ENCODE measurements at regions not wholly inside any gene's neighbourhood (a gene's known extent, or its start where the extent isn't known, plus 50 kb on each side); places are given as distances from the start of the nearest gene placed in this dataset.

DNA sequence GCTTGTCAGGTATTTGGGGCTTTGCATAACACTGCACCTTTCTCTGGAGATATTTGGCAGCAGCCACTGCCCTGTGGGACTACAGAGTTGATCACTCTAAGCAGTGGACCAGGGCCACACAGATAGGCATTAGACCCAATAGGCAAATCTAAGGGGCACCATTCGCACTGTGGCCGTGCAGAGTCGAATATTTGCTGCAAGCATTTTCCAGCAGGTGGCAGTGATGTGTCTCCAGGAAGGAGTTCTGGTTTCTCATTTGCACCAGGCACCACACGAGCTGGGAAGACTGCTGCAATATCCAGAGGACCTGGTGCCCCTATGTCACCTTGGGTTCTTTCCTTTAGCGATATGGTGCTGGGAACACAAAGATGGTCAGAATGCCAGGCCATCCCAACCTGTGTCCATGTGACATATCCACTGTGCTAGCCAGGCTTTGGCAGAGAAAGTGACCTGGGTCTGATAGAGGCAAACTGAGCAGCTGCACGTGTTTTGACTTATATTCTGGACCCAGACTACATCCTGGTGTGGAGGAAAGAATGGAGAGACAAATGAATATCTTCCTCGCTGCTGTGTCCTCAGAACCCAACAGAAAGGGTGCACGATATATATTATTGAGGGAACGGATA, 318.7 kb downstream of the BUD13 start:
- no peak for DNase-seq (ENCODE audit: extremely low spot score, unreplicated experiment)
- Mint-ChIP-seq H3K27me3 (peaks cover 20% of the 10 kb centered on the region), H3K9me3 (peaks cover 9% of the 10 kb centered on the region), H3K36me3 (no peaks in the 10 kb centered on the region), H3K27ac (no peak overlapping the region), H3K4me1 (ENCODE audit: unreplicated experiment) (peaks cover 17% of the 10 kb centered on the region), H3K4me3 (no peak overlapping the region)
- TF ChIP-seq, protein P1, sequence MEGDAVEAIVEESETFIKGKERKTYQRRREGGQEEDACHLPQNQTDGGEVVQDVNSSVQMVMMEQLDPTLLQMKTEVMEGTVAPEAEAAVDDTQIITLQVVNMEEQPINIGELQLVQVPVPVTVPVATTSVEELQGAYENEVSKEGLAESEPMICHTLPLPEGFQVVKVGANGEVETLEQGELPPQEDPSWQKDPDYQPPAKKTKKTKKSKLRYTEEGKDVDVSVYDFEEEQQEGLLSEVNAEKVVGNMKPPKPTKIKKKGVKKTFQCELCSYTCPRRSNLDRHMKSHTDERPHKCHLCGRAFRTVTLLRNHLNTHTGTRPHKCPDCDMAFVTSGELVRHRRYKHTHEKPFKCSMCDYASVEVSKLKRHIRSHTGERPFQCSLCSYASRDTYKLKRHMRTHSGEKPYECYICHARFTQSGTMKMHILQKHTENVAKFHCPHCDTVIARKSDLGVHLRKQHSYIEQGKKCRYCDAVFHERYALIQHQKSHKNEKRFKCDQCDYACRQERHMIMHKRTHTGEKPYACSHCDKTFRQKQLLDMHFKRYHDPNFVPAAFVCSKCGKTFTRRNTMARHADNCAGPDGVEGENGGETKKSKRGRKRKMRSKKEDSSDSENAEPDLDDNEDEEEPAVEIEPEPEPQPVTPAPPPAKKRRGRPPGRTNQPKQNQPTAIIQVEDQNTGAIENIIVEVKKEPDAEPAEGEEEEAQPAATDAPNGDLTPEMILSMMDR (conservative IDR thresholded peaks at IDR 0.05) = peak; percentile 77

DNA sequence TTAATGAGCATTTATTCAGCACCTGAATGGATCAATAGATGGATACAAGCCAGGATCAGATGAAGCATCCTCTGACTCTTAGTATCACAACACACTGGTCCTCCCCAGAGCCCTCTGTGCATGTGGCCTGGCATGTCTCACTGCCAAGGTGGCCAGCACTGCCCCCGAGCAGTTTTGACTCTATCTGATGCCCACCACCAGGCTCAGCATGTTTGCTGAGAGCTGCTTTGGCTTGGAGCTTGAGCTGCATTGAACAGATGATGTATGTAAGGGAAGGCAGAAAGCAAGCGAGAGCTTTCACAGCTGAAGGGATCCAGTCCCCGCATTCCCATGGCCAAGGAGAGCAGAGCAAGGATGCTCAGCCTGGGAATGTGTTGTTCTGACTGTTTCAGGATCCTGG, 320.3 kb downstream of the BUD13 start:
- TF ChIP-seq, protein P1 (conservative IDR thresholded peaks at IDR 0.05) = no peak
- Mint-ChIP-seq H3K27me3 (peaks cover 15% of the 10 kb centered on the region), H3K4me3 (no peak overlapping the region), H3K36me3 (no peaks in the 10 kb centered on the region), H3K27ac (no peak overlapping the region), H3K4me1 (ENCODE audit: unreplicated experiment) (peaks cover 1% of the 10 kb centered on the region), H3K9me3 (peaks cover 9% of the 10 kb centered on the region)
- DNase-seq (ENCODE audit: extremely low spot score, unreplicated experiment) = no peak

DNA sequence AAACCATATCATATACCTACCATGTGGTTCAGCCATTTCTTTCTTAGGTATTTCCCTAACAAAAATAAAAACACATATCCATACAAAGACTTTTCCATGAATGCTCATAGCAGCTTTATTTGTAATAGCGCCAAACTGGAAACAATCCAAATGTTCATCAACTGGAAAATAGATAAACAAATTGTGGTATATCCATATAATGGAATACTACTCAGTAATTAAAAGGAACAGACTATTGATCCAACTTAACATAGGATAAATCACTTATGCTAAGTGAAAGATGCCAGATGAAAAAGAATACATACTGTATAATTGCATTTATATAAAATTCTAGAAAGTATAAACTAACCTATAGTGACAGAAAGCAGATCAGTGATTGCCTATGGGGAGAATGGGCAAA, 323.3 kb downstream of the BUD13 start:
- Mint-ChIP-seq H3K4me3 (no peak overlapping the region), H3K27ac (no peak overlapping the region), H3K4me1 (ENCODE audit: unreplicated experiment) (peaks cover 8% of the 10 kb centered on the region), H3K27me3 (peaks cover 12% of the 10 kb centered on the region), H3K9me3 (peaks cover 13% of the 10 kb centered on the region), H3K36me3 (no peaks in the 10 kb centered on the region)
- no peak for DNase-seq (ENCODE audit: extremely low spot score, unreplicated experiment)
- TF ChIP-seq, protein P1 (conservative IDR thresholded peaks at IDR 0.05) = no peak

DNA sequence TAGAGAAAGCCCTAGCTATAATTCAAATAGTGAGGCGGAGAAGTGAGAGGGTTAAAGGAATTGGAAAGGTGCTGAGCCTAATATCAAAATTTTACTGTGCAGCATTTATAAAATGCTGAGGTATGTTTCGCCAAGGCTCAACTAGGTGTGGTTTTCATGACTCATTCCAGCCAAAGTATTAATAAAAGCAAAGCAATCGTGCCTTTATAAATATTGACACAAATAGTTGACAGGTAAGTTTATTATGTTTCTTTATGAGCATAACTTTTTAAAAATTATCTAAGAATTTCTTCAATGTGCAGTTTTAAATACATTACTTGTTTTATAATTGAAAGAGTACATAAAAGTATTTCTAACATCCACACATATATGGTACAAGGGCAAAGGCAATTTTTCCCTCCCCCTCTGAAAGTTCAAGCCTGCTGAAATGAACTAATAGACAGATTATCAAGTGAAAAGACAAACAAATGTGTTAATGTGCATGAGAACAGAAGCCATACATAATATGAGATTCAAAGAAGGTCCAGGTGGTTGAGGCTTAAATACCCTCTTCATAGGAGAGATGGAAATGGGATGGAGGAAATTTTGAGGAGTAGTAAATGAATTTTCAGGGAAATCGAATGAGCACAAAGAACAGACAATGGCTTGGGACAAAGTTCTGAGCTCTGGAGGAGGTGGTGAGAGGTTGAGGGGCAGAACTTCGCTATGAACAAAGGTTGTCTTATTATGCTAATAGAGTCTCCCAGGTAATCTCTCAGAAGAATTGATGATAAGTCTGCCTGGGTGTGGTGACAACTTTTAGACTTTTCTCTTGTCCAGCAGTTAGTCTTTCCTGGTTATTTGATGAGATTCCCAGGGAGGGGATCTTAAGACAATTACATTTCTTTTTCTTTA, 326.5 kb downstream of the BUD13 start:
- Mint-ChIP-seq H3K9me3 (peaks cover 17% of the 10 kb centered on the region), H3K4me1 (ENCODE audit: unreplicated experiment) (peaks cover 8% of the 10 kb centered on the region), H3K27ac (no peak overlapping the region), H3K36me3 (no peaks in the 10 kb centered on the region), H3K4me3 (no peak overlapping the region), H3K27me3 (no peaks in the 10 kb centered on the region)
- no peak for DNase-seq (ENCODE audit: extremely low spot score, unreplicated experiment)
- TF ChIP-seq, protein P1 (conservative IDR thresholded peaks at IDR 0.05) = no peak

DNA sequence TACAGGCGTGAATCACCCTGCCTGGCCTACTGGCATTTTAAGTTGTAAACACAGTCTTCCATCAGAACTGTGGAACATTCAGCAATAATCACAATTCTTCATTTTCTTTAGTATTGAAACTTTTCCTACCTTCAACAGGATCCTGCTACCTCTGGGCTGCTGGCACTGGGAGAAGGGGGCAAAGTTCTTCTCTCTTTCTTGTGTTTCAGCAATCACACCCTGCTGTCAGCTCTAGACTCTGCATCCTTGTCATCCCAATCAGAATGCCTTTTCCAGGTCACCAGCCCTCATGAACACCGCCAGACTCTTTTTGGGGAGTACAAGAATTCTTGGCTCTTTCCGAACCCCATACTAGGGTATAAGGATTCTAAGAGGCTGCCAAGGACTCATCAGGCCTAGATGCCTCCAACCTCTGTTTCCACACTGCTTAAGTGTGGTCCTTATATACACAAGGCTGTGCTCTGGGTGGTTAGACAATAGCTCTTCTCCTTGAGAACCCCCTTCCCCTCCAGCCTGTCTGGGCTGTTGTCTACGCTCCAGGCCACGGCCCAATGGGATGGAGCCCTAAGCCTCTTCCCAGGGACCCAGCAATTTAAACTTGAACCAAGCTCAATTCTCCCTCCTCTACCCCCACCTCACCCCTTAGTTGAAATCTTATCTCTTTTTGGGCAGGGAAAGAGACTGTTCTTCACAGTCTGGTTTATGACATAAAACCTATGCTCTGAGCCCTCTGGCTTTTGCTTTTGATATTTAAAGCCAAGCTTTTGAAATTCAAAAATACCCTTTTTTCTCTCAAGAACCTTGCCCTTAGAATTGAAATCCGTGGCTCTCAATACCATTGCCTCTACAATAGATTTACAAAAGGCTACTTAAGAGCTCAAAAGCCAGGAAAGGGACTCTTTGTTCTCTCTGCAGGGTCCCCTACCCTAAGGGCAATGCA, 327.4 kb downstream of the BUD13 start:
- no peak overlapping the region for H3K27ac Mint-ChIP-seq
- DNase-seq (ENCODE audit: extremely low spot score, unreplicated experiment) = no peak
- H3K9me3 Mint-ChIP-seq = peaks cover 22% of the 10 kb centered on the region
- no peaks in the 10 kb centered on the region for H3K27me3 Mint-ChIP-seq
- H3K4me1 Mint-ChIP-seq (ENCODE audit: unreplicated experiment) = peaks cover 8% of the 10 kb centered on the region
- no peaks in the 10 kb centered on the region for H3K36me3 Mint-ChIP-seq
- no peak overlapping the region for H3K4me3 Mint-ChIP-seq
- TF ChIP-seq, protein P1 (conservative IDR thresholded peaks at IDR 0.05) = no peak

Data from type B pancreatic cell (in vitro differentiated cells).